ENCODE measurements at regions not wholly inside any gene's neighbourhood (a gene's known extent, or its start where the extent isn't known, plus 50 kb on each side); places are given as distances from the start of the nearest gene placed in this dataset.

DNA sequence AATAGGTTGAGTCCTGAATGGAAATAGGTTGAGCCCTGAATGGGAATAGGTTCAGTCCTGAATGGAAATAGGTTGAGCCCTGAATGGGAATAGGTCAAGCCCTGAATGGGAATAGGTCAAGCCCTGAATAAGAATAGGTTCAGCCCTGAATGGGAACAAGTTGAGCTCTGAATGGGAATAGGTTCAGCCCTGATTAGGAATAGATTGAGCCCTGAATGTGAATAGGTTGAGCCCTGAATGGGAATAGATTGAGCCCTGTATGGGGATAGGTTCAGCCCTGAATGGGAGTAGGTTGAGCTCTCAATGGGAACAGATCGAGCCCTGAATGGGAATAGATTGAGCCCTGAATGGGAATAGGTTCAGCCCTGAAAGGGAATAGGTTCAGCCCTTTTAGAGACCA is 590.8 kb upstream of the ADAMTS16 start:
- no peak overlapping the region for H3K4me3 ChIP-seq (ENCODE audit: control insufficient read depth, low read depth, low read length)
- TF ChIP-seq, protein P1, sequence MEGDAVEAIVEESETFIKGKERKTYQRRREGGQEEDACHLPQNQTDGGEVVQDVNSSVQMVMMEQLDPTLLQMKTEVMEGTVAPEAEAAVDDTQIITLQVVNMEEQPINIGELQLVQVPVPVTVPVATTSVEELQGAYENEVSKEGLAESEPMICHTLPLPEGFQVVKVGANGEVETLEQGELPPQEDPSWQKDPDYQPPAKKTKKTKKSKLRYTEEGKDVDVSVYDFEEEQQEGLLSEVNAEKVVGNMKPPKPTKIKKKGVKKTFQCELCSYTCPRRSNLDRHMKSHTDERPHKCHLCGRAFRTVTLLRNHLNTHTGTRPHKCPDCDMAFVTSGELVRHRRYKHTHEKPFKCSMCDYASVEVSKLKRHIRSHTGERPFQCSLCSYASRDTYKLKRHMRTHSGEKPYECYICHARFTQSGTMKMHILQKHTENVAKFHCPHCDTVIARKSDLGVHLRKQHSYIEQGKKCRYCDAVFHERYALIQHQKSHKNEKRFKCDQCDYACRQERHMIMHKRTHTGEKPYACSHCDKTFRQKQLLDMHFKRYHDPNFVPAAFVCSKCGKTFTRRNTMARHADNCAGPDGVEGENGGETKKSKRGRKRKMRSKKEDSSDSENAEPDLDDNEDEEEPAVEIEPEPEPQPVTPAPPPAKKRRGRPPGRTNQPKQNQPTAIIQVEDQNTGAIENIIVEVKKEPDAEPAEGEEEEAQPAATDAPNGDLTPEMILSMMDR (conservative IDR thresholded peaks at IDR 0.05; ENCODE audit: control insufficient read depth, insufficient read depth, low read depth, low read length), result no peak
- no peak for DNase-seq (ENCODE audit: low read depth)

DNA sequence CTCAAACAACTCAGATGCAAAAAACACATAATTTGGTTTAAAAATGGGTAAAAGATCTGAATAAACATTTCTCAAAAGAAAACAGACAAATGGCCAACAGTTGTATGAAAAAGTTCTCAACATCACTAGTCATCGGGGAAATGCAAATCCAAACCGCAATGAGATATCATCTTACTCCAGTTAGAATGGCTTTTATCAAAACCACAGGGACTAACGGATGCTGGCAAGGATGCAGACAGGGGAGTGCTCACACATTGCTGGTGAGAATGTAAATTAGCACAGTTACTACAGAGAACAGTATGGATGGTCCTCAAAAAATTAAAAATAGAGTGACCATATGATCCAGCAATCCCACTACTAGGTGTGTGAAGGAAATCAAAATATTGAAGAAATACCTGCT is 589.1 kb upstream of the ADAMTS16 start:
- no peak overlapping the region for H3K4me3 ChIP-seq (ENCODE audit: control insufficient read depth, low read depth, low read length)
- no peak for DNase-seq (ENCODE audit: low read depth)
- TF ChIP-seq, protein P1 (conservative IDR thresholded peaks at IDR 0.05; ENCODE audit: control insufficient read depth, insufficient read depth, low read depth, low read length), result no peak

DNA sequence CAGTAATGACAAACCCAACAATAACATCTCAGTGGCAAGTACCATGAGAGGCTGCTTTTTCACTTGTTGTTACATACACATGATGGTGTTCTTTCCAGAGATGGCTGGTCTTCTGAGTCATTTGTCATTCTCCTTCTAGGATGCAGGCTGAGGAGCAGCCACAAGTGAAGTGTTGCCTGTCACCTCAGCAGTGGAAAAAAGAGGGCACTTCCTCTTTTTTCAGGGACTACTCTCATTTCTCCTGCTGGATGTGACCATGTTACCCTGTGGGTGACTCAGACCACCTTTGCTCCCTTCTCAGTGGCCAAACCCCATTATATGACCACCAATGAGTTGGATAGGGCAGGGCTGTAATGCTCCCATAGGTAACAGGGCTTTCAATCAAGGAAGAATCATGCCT is 587.0 kb upstream of the ADAMTS16 start:
- H3K4me3 ChIP-seq (ENCODE audit: control insufficient read depth, low read depth, low read length), result no peak overlapping the region
- no peak for DNase-seq (ENCODE audit: low read depth)
- TF ChIP-seq, protein P1 (conservative IDR thresholded peaks at IDR 0.05; ENCODE audit: control insufficient read depth, insufficient read depth, low read depth, low read length), result no peak

DNA sequence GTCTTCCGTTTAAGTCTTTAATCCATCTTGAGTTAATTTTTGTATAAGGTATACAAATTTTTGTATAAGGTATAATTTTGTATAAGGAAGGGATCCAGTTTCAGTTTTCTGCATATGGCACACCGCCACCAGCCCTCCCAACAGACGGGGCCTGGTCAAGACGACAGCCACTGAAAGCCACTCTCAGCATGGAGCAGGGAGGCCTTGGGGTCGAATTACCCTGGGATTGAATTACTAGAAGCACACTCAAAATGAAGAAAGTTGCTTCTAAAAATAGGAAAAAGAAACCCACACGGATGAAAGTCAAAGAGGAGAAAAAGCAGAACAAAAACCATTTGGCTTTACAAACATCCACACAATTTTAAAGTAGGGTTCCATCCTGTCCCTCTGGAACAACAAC is 586.2 kb upstream of the ADAMTS16 start:
- TF ChIP-seq, protein P1 (conservative IDR thresholded peaks at IDR 0.05; ENCODE audit: control insufficient read depth, insufficient read depth, low read depth, low read length), result no peak
- H3K4me3 ChIP-seq (ENCODE audit: control insufficient read depth, low read depth, low read length), result no peak overlapping the region
- DNase-seq (ENCODE audit: low read depth), result no peak

DNA sequence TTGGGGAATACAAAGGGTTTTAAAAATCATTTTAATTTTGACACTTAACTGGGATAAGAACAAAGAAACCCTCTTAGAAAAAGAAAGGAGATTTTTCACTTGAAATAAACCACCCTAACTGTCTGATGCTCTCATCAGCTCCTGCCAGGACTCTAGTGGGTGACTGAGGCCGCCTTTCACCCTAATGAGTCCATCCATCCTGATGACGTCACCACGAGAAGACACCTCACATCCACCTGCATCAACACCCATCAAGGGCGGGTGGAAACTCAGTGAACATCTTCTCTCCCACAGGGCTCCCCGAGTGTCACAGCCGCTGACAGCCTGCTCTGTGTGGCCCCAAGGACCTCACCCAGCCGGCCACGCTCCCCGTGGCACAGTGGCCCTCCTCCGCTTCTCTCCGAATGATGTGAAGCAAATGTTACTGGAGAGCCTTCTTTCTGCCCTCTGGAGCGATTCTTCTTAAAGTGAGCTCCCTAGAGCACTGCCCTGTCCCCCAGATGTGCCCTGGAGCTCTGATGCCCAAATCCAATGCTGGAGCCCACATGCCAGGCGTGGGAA is 584.3 kb upstream of the ADAMTS16 start:
- DNase-seq (ENCODE audit: low read depth), result no peak
- H3K4me3 ChIP-seq (ENCODE audit: control insufficient read depth, low read depth, low read length), result no peak overlapping the region
- TF ChIP-seq, protein P1 (conservative IDR thresholded peaks at IDR 0.05; ENCODE audit: control insufficient read depth, insufficient read depth, low read depth, low read length), result no peak

DNA sequence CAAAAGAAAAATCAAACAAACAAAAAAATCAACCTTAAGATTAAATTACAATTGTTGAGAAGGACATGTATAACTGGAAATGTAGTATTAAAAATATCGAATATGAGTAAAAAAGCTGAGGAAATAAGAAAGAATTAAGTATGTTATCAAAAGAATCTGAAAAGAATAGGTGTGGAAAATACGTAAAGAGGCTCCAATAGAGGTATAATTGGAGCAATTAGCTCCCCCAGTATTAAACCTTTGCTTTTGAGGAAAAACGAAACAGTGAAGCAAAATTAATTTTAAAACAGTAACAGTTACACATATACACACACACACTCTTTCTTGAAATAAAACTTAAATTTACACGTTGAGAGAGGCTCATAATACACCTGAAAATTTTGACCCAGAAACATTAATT is 578.7 kb upstream of the ADAMTS16 start:
- no peak for DNase-seq (ENCODE audit: low read depth)
- TF ChIP-seq, protein P1 (conservative IDR thresholded peaks at IDR 0.05; ENCODE audit: control insufficient read depth, insufficient read depth, low read depth, low read length), result no peak
- no peak overlapping the region for H3K4me3 ChIP-seq (ENCODE audit: control insufficient read depth, low read depth, low read length)

DNA sequence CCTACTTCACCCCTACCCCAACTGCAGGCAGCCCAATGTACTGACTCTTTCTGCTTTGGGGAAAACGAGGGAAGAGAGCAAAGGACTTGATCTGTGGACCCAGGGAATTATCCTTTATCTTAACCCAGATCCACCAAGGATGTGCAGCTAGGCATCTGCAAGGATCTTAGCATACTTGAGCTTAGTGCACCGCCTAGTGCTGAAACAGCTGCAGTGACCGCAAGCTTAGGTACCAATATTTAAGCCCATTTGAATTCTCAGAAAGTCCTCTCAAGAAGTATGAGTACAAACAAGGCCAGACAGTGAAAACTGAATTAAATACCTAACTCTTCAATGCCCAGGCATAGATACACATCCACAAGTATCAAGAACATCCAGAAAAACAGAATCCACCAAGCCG is 576.7 kb upstream of the ADAMTS16 start:
- DNase-seq (ENCODE audit: low read depth), result peak; percentile 5
- TF ChIP-seq, protein P1 (conservative IDR thresholded peaks at IDR 0.05; ENCODE audit: control insufficient read depth, insufficient read depth, low read depth, low read length), result no peak

More for the DNA sequence above, 576.7 kb upstream of the ADAMTS16 start:
- H3K4me3 ChIP-seq (ENCODE audit: control insufficient read depth, low read depth, low read length), result no peak overlapping the region
